Kidney (tissue), 13 donors: ENCODE measurements at regions not wholly inside any gene's neighbourhood (a gene's known extent, or its start where the extent isn't known, plus 50 kb on each side); places are given as distances from the start of the nearest gene placed in this dataset.

ENCODE experiments used
- DNase-seq, 5 donors: peaks; one replicate each; pipeline ENCODE4 v3.0.0-alpha.2; 2013 to 2020
- FAIRE-seq: peaks from 2 replicates; lab custom pipeline; 2012; peaks lifted over from hg19 to GRCh38; lab: Jason Lieb, UNC
- H3K27ac ChIP-seq, 2 donors: one replicate each; pipeline ENCODE4 v1.7.0; 2013; ENCODE audit warnings: low read depth in 2 of 2, low read length in 2 of 2, inconsistent platforms in 1 of 2
- H3K27me3 ChIP-seq: one replicate; pipeline ENCODE4 v1.7.1; 2013; ENCODE audit warnings: low read length, inconsistent platforms; ENCODE audit not compliant: control insufficient read depth, insufficient read depth
- H3K36me3 ChIP-seq, 3 donors: one replicate each; pipeline versions ENCODE4 v1.7.0 to v1.7.1; 2013; ENCODE audit warnings: low read length in 3 of 3, control low read depth in 1 of 3, inconsistent platforms in 1 of 3; ENCODE audit not compliant: insufficient read depth in 3 of 3, control insufficient read depth in 2 of 3
- H3K4me1 ChIP-seq, 3 donors: one replicate each; pipeline versions ENCODE4 v1.7.0 to v1.7.1; 2013; ENCODE audit warnings: low read length in 3 of 3, inconsistent platforms in 1 of 3, low read depth in 1 of 3; ENCODE audit not compliant: control insufficient read depth in 2 of 3, insufficient read depth in 2 of 3
- H3K4me3 ChIP-seq, 3 donors: one replicate each; pipeline versions ENCODE4 v1.7.0 to v1.8.1; 2013; ENCODE audit warnings: low read length in 3 of 3, control low read depth in 1 of 3, inconsistent platforms in 1 of 3
- H3K9ac ChIP-seq, 3 donors: one replicate each; pipeline versions ENCODE4 v1.7.0 to v1.7.1; 2013; ENCODE audit warnings: low read length in 3 of 3, control low read depth in 1 of 3, inconsistent platforms in 1 of 3
- H3K9me3 ChIP-seq, 3 donors: one replicate each; pipeline versions ENCODE4 v1.7.0 to v1.7.1; 2013; ENCODE audit warnings: low read length in 3 of 3, control low read depth in 1 of 3, inconsistent platforms in 1 of 3; ENCODE audit not compliant: control insufficient read depth in 2 of 3, insufficient read depth in 1 of 3
- CTCF ChIP-seq: IDR thresholded peaks from 3 replicates; pipeline ENCODE4 v1.5.1; 2012; ENCODE audit warnings: mild to moderate bottlenecking, moderate library complexity, borderline replicate concordance; ENCODE audit not compliant: insufficient read depth; ENCODE audit errors: extremely low read depth
- intact Hi-C: fragments of 100-400 bp; cut with DNase I; formaldehyde crosslinking; loops from one replicate; pipeline ENCODE4 v1.11.1; 2022
- donor health status: control.
- donor health status: control.
- donor health status: control.
- donor health status: control.
- donor health status: control.
- donor health status: DM: yes; HTN: yes; CAD: no.
- donor health status: Normal renal cell carcinoma (clear cell type).

GRCh38 chrX:45781901-45782553 lies 581.4 kb upstream of the DIPK2B start:
- no peak overlapping the region for H3K4me3 ChIP-seq
- FAIRE-seq = peak; percentile 87
- peak; percentile 19 for TF ChIP-seq CTCF
- no peak overlapping the region for H3K9ac ChIP-seq
- H3K36me3 ChIP-seq = no peaks in the 10 kb centered on the region
- intact Hi-C loops = no loop called here
- H3K4me1 ChIP-seq = no peaks in the 10 kb centered on the region
- DNase-seq = no peak
- H3K9me3 ChIP-seq = no peaks in the 10 kb centered on the region
- no peak overlapping the region for H3K27ac ChIP-seq
- H3K27me3 ChIP-seq = no peaks in the 10 kb centered on the region

- no peaks in the 10 kb centered on the region for H3K4me1 ChIP-seq
- no peaks in the 10 kb centered on the region for H3K36me3 ChIP-seq
- TF ChIP-seq CTCF = no peak
- H3K27ac ChIP-seq = no peak overlapping the region
- no peak overlapping the region for H3K9ac ChIP-seq
- FAIRE-seq = no peak
- intact Hi-C loops = no loop called here
- no peak for DNase-seq
- no peaks in the 10 kb centered on the region for H3K9me3 ChIP-seq
- no peaks in the 10 kb centered on the region for H3K27me3 ChIP-seq
- H3K4me3 ChIP-seq = no peak overlapping the region
Observed at GRCh38 chrX:45778616-45779015, 577.9 kb upstream of the DIPK2B start.

GRCh38 chrX:45777366-45777765 lies 576.7 kb upstream of the DIPK2B start:
- no peak for FAIRE-seq
- Histone ChIP-seq H3K27ac (no peak overlapping the region), H3K27me3 (no peaks in the 10 kb centered on the region), H3K9ac (no peak overlapping the region), H3K9me3 (no peaks in the 10 kb centered on the region), H3K4me3 (no peak overlapping the region), H3K4me1 (no peaks in the 10 kb centered on the region), H3K36me3 (no peaks in the 10 kb centered on the region)
- TF ChIP-seq CTCF = no peak
- DNase-seq = no peak
- intact Hi-C loops = no loop called here

- Histone ChIP-seq H3K27me3 (no peaks in the 10 kb centered on the region), H3K27ac (no peak overlapping the region), H3K9me3 (no peaks in the 10 kb centered on the region), H3K4me1 (peaks cover 0 to 3% (median 0%) of the 10 kb centered on the region in 3 donors), H3K36me3 (no peaks in the 10 kb centered on the region), H3K9ac (no peak overlapping the region), H3K4me3 (no peak overlapping the region)
- DNase-seq (no peak), FAIRE-seq (no peak)
- intact Hi-C loops = no loop called here
- no peak for TF ChIP-seq CTCF
Observed at GRCh38 chrX:45775468-45775867, 574.8 kb upstream of the DIPK2B start.
